GM12878 (cell line): ENCODE measurements at regions not wholly inside any gene's neighbourhood (a gene's known extent, or its start where the extent isn't known, plus 50 kb on each side); places are given as distances from the start of the nearest gene placed in this dataset.
"Not testable (repeated sequence)": the region's sequence is repeated elsewhere in the genome, so short reads cannot be mapped to it uniquely, and the experiment has no call there.

ENCODE experiments used
- ATAC-seq: fragments of 200-7000 bp; cut with Tn5 transposase; 3 replicates; pipeline ENCODE4 v1.9.1; 2020; ENCODE audit warnings: mild to moderate bottlenecking, moderate library complexity
- BruUV-seq: library from RNA; stranded (reverse); fragments of 400-500 nt; replicated peaks from 2 replicates; lab custom pipeline; 2021; lab: Mats Ljungman, UMichigan
- CTCF ChIA-PET: fragments of 300-600 bp; sonication (Branson Sonifier 250); formaldehyde crosslinking; extraction: SDS; loops from one replicate; lab custom pipeline; 2021; ENCODE audit warnings: inconsistent platforms; lab: Yijun Ruan, JAX
- POLR2A ChIA-PET: fragments of 350-600 bp; formaldehyde crosslinking; extraction: SDS; loops from one replicate; lab custom pipeline; 2021; ENCODE audit warnings: inconsistent platforms; lab: Charles Lee
- RAD21 ChIA-PET: fragments of 300-600 bp; sonication (Branson Sonifier 250); formaldehyde crosslinking; loops from one replicate; lab custom pipeline; 2023; ENCODE audit warnings: antibody characterized with exemption; ENCODE audit not compliant: unreplicated experiment; lab: Charles Lee
- SMC1A ChIA-PET: fragments of 300-600 bp; sonication (Branson Sonifier 250); formaldehyde crosslinking; loops from one replicate; lab custom pipeline; 2023; ENCODE audit not compliant: unreplicated experiment, uncharacterized antibody; lab: Charles Lee
- DNase-seq: peaks from one replicate; pipeline ENCODE4 v3.0.0-alpha.2; 2011; ENCODE audit warnings: low read depth, low spot score
- FAIRE-seq: peaks from 3 replicates; lab custom pipeline; 2011; peaks lifted over from hg19 to GRCh38; lab: Jason Lieb, UNC
- H2AFZ ChIP-seq: 2 replicates; pipeline ENCODE4 v1.6.0; 2011; ENCODE audit warnings: low read depth, low read length, control low read depth; ENCODE audit not compliant: control insufficient read depth
- H3K27ac ChIP-seq: 2 replicates; pipeline ENCODE4 v1.5.1; 2011; ENCODE audit warnings: control low read depth; ENCODE audit not compliant: control insufficient read depth, insufficient read depth
- H3K27me3 ChIP-seq, 2 experiments: replicated peaks in 1 of 2; 2 replicates each; pipeline versions ENCODE4 v1.6.0 to v1.6.1; 2011; ENCODE audit warnings: low read length in 1 of 2; ENCODE audit not compliant: control insufficient read depth in 2 of 2, insufficient read depth in 2 of 2
- H3K36me3 ChIP-seq, 2 experiments: 2 replicates each; pipeline ENCODE4 v1.5.1; 2011; ENCODE audit warnings: low read length in 1 of 2; ENCODE audit not compliant: control insufficient read depth in 2 of 2, insufficient read depth in 2 of 2
- H3K4me1 ChIP-seq: 2 replicates; pipeline ENCODE4 v1.6.1; 2011; ENCODE audit warnings: mild to moderate bottlenecking, low read length, moderate library complexity, mixed read lengths; ENCODE audit not compliant: control insufficient read depth, insufficient read depth
- H3K4me2 ChIP-seq: 2 replicates; pipeline ENCODE4 v1.6.0; 2011; ENCODE audit warnings: control low read depth; ENCODE audit not compliant: control insufficient read depth, insufficient read depth
- H3K4me3 ChIP-seq: fragments of 200-600 bp; sonication (generic); 2 replicates; pipeline ENCODE4 v1.5.1; 2016
- H3K79me2 ChIP-seq: 2 replicates; pipeline ENCODE4 v1.6.0; 2011; ENCODE audit warnings: low read length; ENCODE audit not compliant: control insufficient read depth, insufficient read depth
- H3K9ac ChIP-seq: 2 replicates; pipeline ENCODE4 v1.8.0; 2011; ENCODE audit warnings: low read length, control low read depth, mixed read lengths; ENCODE audit not compliant: control insufficient read depth, insufficient read depth
- H3K9me3 ChIP-seq: replicated peaks from 3 replicates; pipeline ENCODE4 v1.5.1; 2011; ENCODE audit warnings: mild to moderate bottlenecking, low read length; ENCODE audit not compliant: control insufficient read depth, insufficient read depth
- H4K20me1 ChIP-seq: 2 replicates; pipeline ENCODE4 v1.6.0; 2011; ENCODE audit not compliant: control insufficient read depth, insufficient read depth
- ATF7 ChIP-seq: fragments of 450-650 bp; IDR thresholded peaks from 2 replicates; pipeline ENCODE4 v1.6.1; 2016; ENCODE audit warnings: low read depth, mild to moderate bottlenecking
- BRCA1 ChIP-seq: IDR thresholded peaks from 2 replicates; pipeline ENCODE4 v1.6.1; 2011; ENCODE audit warnings: low read depth, low read length, improper control_type of control experiment
- GABPA ChIP-seq: IDR thresholded peaks from 2 replicates; pipeline ENCODE4 v1.6.1; 2014; ENCODE audit warnings: antibody characterized with exemption, low read depth, mild to moderate bottlenecking, inconsistent platforms
- GATAD2B ChIP-seq: fragments of 450-650 bp; conservative IDR thresholded peaks from 2 replicates; pipeline ENCODE4 v1.6.1; 2017; ENCODE audit warnings: low read depth, mild to moderate bottlenecking, moderate library complexity
- MEF2A ChIP-seq: IDR thresholded peaks from 2 replicates; pipeline ENCODE4 v1.6.1; 2011; ENCODE audit warnings: low read depth, mild to moderate bottlenecking, low read length, moderate library complexity; ENCODE audit not compliant: insufficient read depth
- MXI1 ChIP-seq: fragments of 150-350 bp; IDR thresholded peaks from 2 replicates; pipeline ENCODE4 v1.6.1; 2011; ENCODE audit warnings: low read depth, mild to moderate bottlenecking, inconsistent platforms, low read length, improper control_type of control experiment
- NR2F1 ChIP-seq: fragments of 450-650 bp; conservative IDR thresholded peaks from 2 replicates; pipeline ENCODE4 v1.6.1; 2017; ENCODE audit warnings: mild to moderate bottlenecking
- RAD51 ChIP-seq: fragments of 450-650 bp; IDR thresholded peaks from 2 replicates; pipeline ENCODE4 v1.6.1; 2016; ENCODE audit warnings: moderate library complexity, mild to moderate bottlenecking, inconsistent platforms
- RBBP5 ChIP-seq: fragments of 200-600 bp; sonication (generic); conservative IDR thresholded peaks from 2 replicates; pipeline ENCODE4 v1.6.1; 2016
- TCF3 ChIP-seq: IDR thresholded peaks from 2 replicates; pipeline ENCODE4 v1.6.1; 2012; ENCODE audit warnings: low read depth, mild to moderate bottlenecking, low read length, borderline replicate concordance; ENCODE audit not compliant: insufficient read depth
- TCF7 ChIP-seq: IDR thresholded peaks from 2 replicates; pipeline ENCODE4 v1.6.1; 2014; ENCODE audit warnings: antibody characterized with exemption, borderline replicate concordance
- WRNIP1 ChIP-seq: IDR thresholded peaks from 2 replicates; pipeline ENCODE4 v1.6.1; 2011; ENCODE audit warnings: low read depth, low read length, improper control_type of control experiment, borderline replicate concordance
- whole genome bisulfite sequencing: methylation state at CpG from one replicate; pipeline ENCODE4 v1.1.6; 2016; ENCODE audit warnings: low lambda C conversion rate; ENCODE audit not compliant: insufficient replicate concordance, insufficient coverage; ENCODE audit errors: missing lambda C conversion rate; 5-methylcytosine and 5-hydroxymethylcytosine counted together
- in situ Hi-C: fragments of 300-500 bp; cut with MboI; formaldehyde crosslinking; loops from 9 replicates; pipeline ENCODE4 v1.14.3; 2018; ENCODE audit warnings: mixed read lengths
- intact Hi-C: fragments of 100-400 bp; cut with micrococcal nuclease; formaldehyde crosslinking; loops from one replicate; pipeline ENCODE4 v1.14.2; 2022; ENCODE audit not compliant: unreplicated experiment
- TF ChIP-seq, protein P1 (sequence below): fragments of 450-650 bp; IDR thresholded peaks from 2 replicates; pipeline ENCODE4 v1.6.1; 2018; ENCODE audit warnings: mild to moderate bottlenecking, low read depth, moderate library complexity; ENCODE audit not compliant: partially characterized antibody
- TF ChIP-seq, protein P2 (sequence below): fragments of 450-650 bp; IDR thresholded peaks from 2 replicates; pipeline ENCODE4 v1.6.1; 2017; ENCODE audit warnings: mild to moderate bottlenecking, low read depth, inconsistent platforms; ENCODE audit not compliant: poor library complexity, severe bottlenecking
- TF ChIP-seq, protein P3 (sequence below): fragments of 450-650 bp; IDR thresholded peaks from 2 replicates; pipeline ENCODE4 v1.6.1; 2016; ENCODE audit warnings: mild to moderate bottlenecking

DNA sequence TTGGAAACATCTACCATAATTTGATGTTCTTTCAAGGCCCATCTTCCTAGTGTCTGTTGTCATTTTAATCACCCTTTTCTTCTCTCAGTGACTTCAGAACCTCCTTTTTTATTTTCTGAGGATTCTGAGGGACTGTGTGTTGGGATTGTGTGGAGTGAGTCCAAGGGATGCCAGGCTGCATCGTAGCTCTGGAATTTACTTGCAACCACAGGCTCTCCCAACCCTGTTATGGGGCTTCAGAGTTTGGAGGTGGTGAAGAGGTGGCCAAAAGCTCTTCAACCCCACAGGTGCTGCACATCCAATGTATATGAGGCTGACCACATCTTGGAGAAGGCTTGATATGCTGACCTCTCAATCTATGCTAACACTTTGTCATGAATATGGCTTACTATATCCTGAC is 79.5 kb upstream of the GPR141 start:
- BruUV-seq, result no TSS peak
- POLR2A ChIA-PET, result no interaction called here

DNA sequence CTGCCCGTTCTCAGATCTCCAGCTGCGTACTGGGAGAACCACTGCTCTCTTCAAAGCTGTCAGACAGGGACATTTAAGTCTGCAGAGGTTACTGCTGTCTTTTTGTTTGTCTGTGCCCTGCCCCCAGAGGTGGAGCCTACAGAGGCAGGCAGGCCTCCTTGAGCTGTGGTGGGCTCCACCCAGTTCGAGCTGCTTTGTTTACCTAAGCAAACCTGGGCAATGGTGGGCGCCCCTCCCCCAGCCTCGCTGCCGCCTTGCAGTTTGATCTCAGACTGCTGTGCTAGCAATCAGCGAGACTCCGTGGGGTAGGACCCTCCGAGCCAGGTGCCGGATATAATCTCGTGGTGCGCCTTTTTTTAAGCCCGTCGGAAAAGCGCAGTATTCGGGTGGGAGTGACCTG is 66.2 kb upstream of the GPR141 start:
- POLR2A ChIA-PET, BruUV-seq: not testable (repeated sequence)
- 64% methylated on average over 14 of the region's 16 CpGs for WGBS

More for the DNA sequence above, 79.5 kb upstream of the GPR141 start:
- ChIA-PET RAD21 (no interaction called here), SMC1A (no interaction called here), CTCF (no interaction called here)
- DNase-seq (no peak), FAIRE-seq (no peak), ATAC-seq (no peak)
- Histone ChIP-seq H3K4me1 (no peaks in the 10 kb centered on the region), H3K4me2 (no peak overlapping the region), H2AFZ (no peak overlapping the region), H3K79me2 (no peaks in the 10 kb centered on the region), H3K27ac (no peak overlapping the region), H3K27me3 (no peaks in the 10 kb centered on the region; a peak in 1 of 4 replicates), H3K36me3 (no peaks in the 10 kb centered on the region), H3K9me3 (no peaks in the 10 kb centered on the region; the same call in 2 of the 3 replicates), H4K20me1 (no peaks in the 10 kb centered on the region), H3K9ac (no peak overlapping the region), H3K4me3 (no peak overlapping the region)
- WGBS, result 27% methylated on average over 1 of the region's 1 CpG
- in situ Hi-C loops, result no loop called here
- TF ChIP-seq RBBP5 (no peak), MXI1 (no peak), BRCA1 (no peak), ATF7 (no peak), MEF2A (no peak), TCF7 (no peak), RAD51 (no peak), GATAD2B (no peak), TCF3 (no peak), GABPA (no peak), WRNIP1 (no peak), NR2F1 (no peak)
- TF ChIP-seq, protein P1, sequence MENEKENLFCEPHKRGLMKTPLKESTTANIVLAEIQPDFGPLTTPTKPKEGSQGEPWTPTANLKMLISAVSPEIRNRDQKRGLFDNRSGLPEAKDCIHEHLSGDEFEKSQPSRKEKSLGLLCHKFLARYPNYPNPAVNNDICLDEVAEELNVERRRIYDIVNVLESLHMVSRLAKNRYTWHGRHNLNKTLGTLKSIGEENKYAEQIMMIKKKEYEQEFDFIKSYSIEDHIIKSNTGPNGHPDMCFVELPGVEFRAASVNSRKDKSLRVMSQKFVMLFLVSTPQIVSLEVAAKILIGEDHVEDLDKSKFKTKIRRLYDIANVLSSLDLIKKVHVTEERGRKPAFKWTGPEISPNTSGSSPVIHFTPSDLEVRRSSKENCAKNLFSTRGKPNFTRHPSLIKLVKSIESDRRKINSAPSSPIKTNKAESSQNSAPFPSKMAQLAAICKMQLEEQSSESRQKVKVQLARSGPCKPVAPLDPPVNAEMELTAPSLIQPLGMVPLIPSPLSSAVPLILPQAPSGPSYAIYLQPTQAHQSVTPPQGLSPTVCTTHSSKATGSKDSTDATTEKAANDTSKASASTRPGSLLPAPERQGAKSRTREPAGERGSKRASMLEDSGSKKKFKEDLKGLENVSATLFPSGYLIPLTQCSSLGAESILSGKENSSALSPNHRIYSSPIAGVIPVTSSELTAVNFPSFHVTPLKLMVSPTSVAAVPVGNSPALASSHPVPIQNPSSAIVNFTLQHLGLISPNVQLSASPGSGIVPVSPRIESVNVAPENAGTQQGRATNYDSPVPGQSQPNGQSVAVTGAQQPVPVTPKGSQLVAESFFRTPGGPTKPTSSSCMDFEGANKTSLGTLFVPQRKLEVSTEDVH, result no peak
- TF ChIP-seq, protein P2, sequence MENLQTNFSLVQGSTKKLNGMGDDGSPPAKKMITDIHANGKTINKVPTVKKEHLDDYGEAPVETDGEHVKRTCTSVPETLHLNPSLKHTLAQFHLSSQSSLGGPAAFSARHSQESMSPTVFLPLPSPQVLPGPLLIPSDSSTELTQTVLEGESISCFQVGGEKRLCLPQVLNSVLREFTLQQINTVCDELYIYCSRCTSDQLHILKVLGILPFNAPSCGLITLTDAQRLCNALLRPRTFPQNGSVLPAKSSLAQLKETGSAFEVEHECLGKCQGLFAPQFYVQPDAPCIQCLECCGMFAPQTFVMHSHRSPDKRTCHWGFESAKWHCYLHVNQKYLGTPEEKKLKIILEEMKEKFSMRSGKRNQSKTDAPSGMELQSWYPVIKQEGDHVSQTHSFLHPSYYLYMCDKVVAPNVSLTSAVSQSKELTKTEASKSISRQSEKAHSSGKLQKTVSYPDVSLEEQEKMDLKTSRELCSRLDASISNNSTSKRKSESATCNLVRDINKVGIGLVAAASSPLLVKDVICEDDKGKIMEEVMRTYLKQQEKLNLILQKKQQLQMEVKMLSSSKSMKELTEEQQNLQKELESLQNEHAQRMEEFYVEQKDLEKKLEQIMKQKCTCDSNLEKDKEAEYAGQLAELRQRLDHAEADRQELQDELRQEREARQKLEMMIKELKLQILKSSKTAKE, result no peak
- TF ChIP-seq, protein P3, sequence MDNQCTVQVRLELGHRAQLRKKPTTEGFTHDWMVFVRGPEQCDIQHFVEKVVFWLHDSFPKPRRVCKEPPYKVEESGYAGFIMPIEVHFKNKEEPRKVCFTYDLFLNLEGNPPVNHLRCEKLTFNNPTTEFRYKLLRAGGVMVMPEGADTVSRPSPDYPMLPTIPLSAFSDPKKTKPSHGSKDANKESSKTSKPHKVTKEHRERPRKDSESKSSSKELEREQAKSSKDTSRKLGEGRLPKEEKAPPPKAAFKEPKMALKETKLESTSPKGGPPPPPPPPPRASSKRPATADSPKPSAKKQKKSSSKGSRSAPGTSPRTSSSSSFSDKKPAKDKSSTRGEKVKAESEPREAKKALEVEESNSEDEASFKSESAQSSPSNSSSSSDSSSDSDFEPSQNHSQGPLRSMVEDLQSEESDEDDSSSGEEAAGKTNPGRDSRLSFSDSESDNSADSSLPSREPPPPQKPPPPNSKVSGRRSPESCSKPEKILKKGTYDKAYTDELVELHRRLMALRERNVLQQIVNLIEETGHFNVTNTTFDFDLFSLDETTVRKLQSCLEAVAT, result no peak
- intact Hi-C loops, result no loop called here

More for the DNA sequence above, 66.2 kb upstream of the GPR141 start:
- H3K9me3 ChIP-seq, RAD21 ChIA-PET, H3K4me2 ChIP-seq, H3K27ac ChIP-seq, ATAC-seq, DNase-seq, FAIRE-seq, H4K20me1 ChIP-seq, CTCF ChIA-PET, H3K4me1 ChIP-seq, H3K27me3 ChIP-seq, SMC1A ChIA-PET, H3K4me3 ChIP-seq, H2AFZ ChIP-seq, H3K9ac ChIP-seq, H3K36me3 ChIP-seq, intact Hi-C loops, H3K79me2 ChIP-seq, in situ Hi-C loops: not testable (repeated sequence)
